Neural progenitor cell (in vitro differentiated cells): ENCODE measurements at regions not wholly inside any gene's neighbourhood (a gene's known extent, or its start where the extent isn't known, plus 50 kb on each side); places are given as distances from the start of the nearest gene placed in this dataset.

Source experiments
- DNase-seq: peaks from one replicate; pipeline ENCODE4 v3.0.0-alpha.2; 2016; ENCODE audit warnings: low spot score
- H2AFZ ChIP-seq: fragments of 200-600 bp; sonication (generic); replicated peaks from 2 replicates; pipeline ENCODE4 v1.6.1; 2016; ENCODE audit warnings: antibody characterized with exemption
- H3F3A ChIP-seq: fragments of 200-600 bp; sonication (generic); 2 replicates; pipeline ENCODE4 v1.6.1; 2016; ENCODE audit warnings: antibody characterized with exemption, low read depth
- H3K27ac ChIP-seq: fragments of 200-600 bp; sonication (generic); 2 replicates; pipeline ENCODE4 v1.5.1; 2016; ENCODE audit warnings: mild to moderate bottlenecking
- H3K27me3 ChIP-seq: fragments of 200-600 bp; sonication (generic); 2 replicates; pipeline ENCODE4 v1.6.1; 2016; ENCODE audit warnings: mild to moderate bottlenecking, moderate library complexity
- H3K36me3 ChIP-seq: fragments of 200-600 bp; sonication (generic); 2 replicates; pipeline ENCODE4 v1.5.1; 2016
- H3K4me1 ChIP-seq: fragments of 200-600 bp; sonication (generic); 2 replicates; pipeline ENCODE4 v1.6.1; 2016; ENCODE audit warnings: mixed run types
- H3K4me2 ChIP-seq: fragments of 200-600 bp; sonication (generic); 2 replicates; pipeline ENCODE4 v1.6.1; 2016
- H3K4me3 ChIP-seq: fragments of 200-600 bp; sonication (generic); 2 replicates; pipeline ENCODE4 v1.5.1; 2016
- H3K79me2 ChIP-seq: fragments of 200-600 bp; sonication (generic); 2 replicates; pipeline ENCODE4 v1.6.1; 2016; ENCODE audit warnings: low read depth
- H3K9ac ChIP-seq: fragments of 200-600 bp; sonication (generic); 2 replicates; pipeline ENCODE4 v1.6.1; 2016
- H3K9me3 ChIP-seq: fragments of 200-600 bp; sonication (generic); 2 replicates; pipeline ENCODE4 v1.5.1; 2016; ENCODE audit warnings: low read depth
- H4K20me1 ChIP-seq: fragments of 200-600 bp; sonication (generic); 2 replicates; pipeline ENCODE4 v1.6.1; 2016; ENCODE audit warnings: low read depth
- H3K27ac Mint-ChIP-seq: 3 replicates; pipeline ENCODE4 v1.8.0; 2021; ENCODE audit warnings: mixed read lengths
- H3K27me3 Mint-ChIP-seq: 2 replicates; pipeline ENCODE4 v1.8.0; 2022; ENCODE audit warnings: low read depth, mild to moderate bottlenecking, inconsistent platforms, moderate library complexity, mixed read lengths; ENCODE audit not compliant: insufficient read depth
- H3K36me3 Mint-ChIP-seq: 3 replicates; pipeline ENCODE4 v1.8.0; 2021; ENCODE audit warnings: mixed read lengths
- H3K4me1 Mint-ChIP-seq: 3 replicates; pipeline ENCODE4 v1.8.0; 2021; ENCODE audit warnings: mixed read lengths
- H3K4me3 Mint-ChIP-seq: 3 replicates; pipeline ENCODE4 v1.8.0; 2021; ENCODE audit warnings: mild to moderate bottlenecking, moderate library complexity, mixed read lengths
- H3K9me3 Mint-ChIP-seq: 3 replicates; pipeline ENCODE4 v1.8.0; 2020; ENCODE audit warnings: mixed read lengths
- CTCF ChIP-seq: fragments of 200-600 bp; sonication (generic); IDR thresholded peaks from 2 replicates; pipeline ENCODE4 v1.5.1; 2017; ENCODE audit warnings: antibody characterized with exemption, mild to moderate bottlenecking
- EZH2 ChIP-seq: fragments of 200-600 bp; sonication (generic); IDR thresholded peaks from 2 replicates; pipeline ENCODE4 v1.6.1; 2017; ENCODE audit warnings: antibody characterized with exemption, mild to moderate bottlenecking, moderate library complexity
- EZH2phosphoT487 ChIP-seq: fragments of 200-600 bp; sonication (generic); IDR thresholded peaks from 2 replicates; pipeline ENCODE4 v1.6.1; 2017; ENCODE audit warnings: antibody characterized with exemption

GRCh38 chr2:18777250-18777812, 188.0 kb upstream of the NT5C1B start:
- Mint-ChIP-seq H3K27me3 (no peaks in the 10 kb centered on the region), H3K9me3 (no peaks in the 10 kb centered on the region)

GRCh38 chr2:18771212-18771611, 181.8 kb upstream of the NT5C1B start:
- Histone ChIP-seq H3K36me3 (no peaks in the 10 kb centered on the region), H3K9ac (no peak overlapping the region), H4K20me1 (peaks cover 15% of the 10 kb centered on the region), H3K79me2 (no peaks in the 10 kb centered on the region), H3K4me2 (no peak overlapping the region), H3K27me3 (peaks cover 96% of the 10 kb centered on the region), H2AFZ (no peak overlapping the region), H3K27ac (no peak overlapping the region), H3K4me3 (no peak overlapping the region), H3F3A (no peaks in the 10 kb centered on the region), H3K4me1 (no peaks in the 10 kb centered on the region), H3K9me3 (no peaks in the 10 kb centered on the region)
- no peak for DNase-seq
- H3K27me3 Mint-ChIP-seq: no peaks in the 10 kb centered on the region
- no peaks in the 10 kb centered on the region for H3K4me1 Mint-ChIP-seq
- no peaks in the 10 kb centered on the region for H3K9me3 Mint-ChIP-seq
- H3K36me3 Mint-ChIP-seq: no peaks in the 10 kb centered on the region
- no peak overlapping the region for H3K27ac Mint-ChIP-seq
- no peak for TF ChIP-seq EZH2
- TF ChIP-seq EZH2phosphoT487: no peak
- TF ChIP-seq CTCF: no peak
- H3K4me3 Mint-ChIP-seq: no peak overlapping the region

More at GRCh38 chr2:18777250-18777812, 188.0 kb upstream of the NT5C1B start:
- Histone ChIP-seq H3F3A (peaks cover 18% of the 10 kb centered on the region), H3K27me3 (peaks cover 100% of the 10 kb centered on the region), H3K36me3 (no peaks in the 10 kb centered on the region), H2AFZ (no peak overlapping the region), H3K4me2 (peak overlapping the region; percentile 8), H3K4me1 (peaks cover 7% of the 10 kb centered on the region), H3K9me3 (no peaks in the 10 kb centered on the region), H3K9ac (no peak overlapping the region), H3K27ac (no peak overlapping the region), H4K20me1 (peaks cover 45% of the 10 kb centered on the region), H3K79me2 (no peaks in the 10 kb centered on the region), H3K4me3 (no peak overlapping the region)
- no peak overlapping the region for H3K4me3 Mint-ChIP-seq
- H3K27ac Mint-ChIP-seq: no peak overlapping the region
- H3K4me1 Mint-ChIP-seq: peaks cover 8% of the 10 kb centered on the region
- no peaks in the 10 kb centered on the region for H3K36me3 Mint-ChIP-seq
- peak; percentile 91 for DNase-seq
- TF ChIP-seq EZH2phosphoT487 (peak; percentile 100), EZH2 (no peak)

GRCh38 chr2:18763338-18763737, 174.0 kb upstream of the NT5C1B start:
- no peak overlapping the region for H3K4me3 Mint-ChIP-seq
- no peak overlapping the region for H2AFZ ChIP-seq
- no peak for TF ChIP-seq CTCF
- TF ChIP-seq EZH2phosphoT487: no peak
- TF ChIP-seq EZH2: no peak

GRCh38 chr2:18762667-18763066, 173.3 kb upstream of the NT5C1B start:
- H3K9me3 Mint-ChIP-seq: no peaks in the 10 kb centered on the region

More at GRCh38 chr2:18763338-18763737, 174.0 kb upstream of the NT5C1B start:
- Histone ChIP-seq H3K4me1 (no peaks in the 10 kb centered on the region), H3K27ac (no peak overlapping the region), H3K79me2 (no peaks in the 10 kb centered on the region), H3K9me3 (no peaks in the 10 kb centered on the region), H4K20me1 (no peaks in the 10 kb centered on the region), H3K9ac (no peak overlapping the region), H3K4me2 (no peak overlapping the region), H3K36me3 (no peaks in the 10 kb centered on the region), H3K27me3 (peaks cover 90% of the 10 kb centered on the region), H3F3A (no peaks in the 10 kb centered on the region), H3K4me3 (no peak overlapping the region)
- H3K9me3 Mint-ChIP-seq: no peaks in the 10 kb centered on the region
- no peaks in the 10 kb centered on the region for H3K27me3 Mint-ChIP-seq
- no peak overlapping the region for H3K27ac Mint-ChIP-seq
- H3K4me1 Mint-ChIP-seq: no peaks in the 10 kb centered on the region
- H3K36me3 Mint-ChIP-seq: no peaks in the 10 kb centered on the region
- no peak for DNase-seq

More at GRCh38 chr2:18762667-18763066, 173.3 kb upstream of the NT5C1B start:
- Histone ChIP-seq H3K36me3 (no peaks in the 10 kb centered on the region), H3K9me3 (no peaks in the 10 kb centered on the region), H3F3A (no peaks in the 10 kb centered on the region), H3K27me3 (peaks cover 86% of the 10 kb centered on the region), H3K27ac (no peak overlapping the region), H3K9ac (no peak overlapping the region), H3K79me2 (no peaks in the 10 kb centered on the region), H3K4me1 (no peaks in the 10 kb centered on the region), H4K20me1 (no peaks in the 10 kb centered on the region), H3K4me2 (no peak overlapping the region), H3K4me3 (no peak overlapping the region), H2AFZ (no peak overlapping the region)
- no peaks in the 10 kb centered on the region for H3K36me3 Mint-ChIP-seq
- H3K27ac Mint-ChIP-seq: no peak overlapping the region
- TF ChIP-seq EZH2phosphoT487: no peak
- no peak for TF ChIP-seq EZH2
- no peak for TF ChIP-seq CTCF
- no peaks in the 10 kb centered on the region for H3K27me3 Mint-ChIP-seq
- no peak overlapping the region for H3K4me3 Mint-ChIP-seq
- H3K4me1 Mint-ChIP-seq: no peaks in the 10 kb centered on the region
- no peak for DNase-seq
